ENCODE measurements at regions not wholly inside any gene's neighbourhood (a gene's known extent, or its start where the extent isn't known, plus 50 kb on each side); places are given as distances from the start of the nearest gene placed in this dataset.

GRCh38 chr5:85906460-85906859 is 711.3 kb upstream of the COX7C start:
- Mint-ChIP-seq H3K4me3 (ENCODE audit: low read depth) (no peak overlapping the region), H3K4me1 (ENCODE audit: low read depth) (no peaks in the 10 kb centered on the region), H3K36me3 (ENCODE audit: insufficient read depth) (no peaks in the 10 kb centered on the region), H3K27me3 (no peaks in the 10 kb centered on the region), H3K9me3 (ENCODE audit: low read depth) (no peaks in the 10 kb centered on the region), H3K27ac (no peak overlapping the region)
- no peak for DNase-seq (ENCODE audit: low spot score, unreplicated experiment)
- TF ChIP-seq CTCF (IDR thresholded peaks at IDR 0.05; ENCODE audit: unreplicated experiment): no peak

- no peak for TF ChIP-seq CTCF (IDR thresholded peaks at IDR 0.05; ENCODE audit: unreplicated experiment)
- H3K36me3 Mint-ChIP-seq (ENCODE audit: insufficient read depth): no peaks in the 10 kb centered on the region
- H3K9me3 Mint-ChIP-seq (ENCODE audit: low read depth): no peaks in the 10 kb centered on the region
- no peaks in the 10 kb centered on the region for H3K27me3 Mint-ChIP-seq
- DNase-seq (ENCODE audit: low spot score, unreplicated experiment): no peak
- H3K27ac Mint-ChIP-seq: no peak overlapping the region
- H3K4me1 Mint-ChIP-seq (ENCODE audit: low read depth): no peaks in the 10 kb centered on the region
- no peak overlapping the region for H3K4me3 Mint-ChIP-seq (ENCODE audit: low read depth)
These were observed 707.4 kb upstream of the COX7C start for GRCh38 chr5:85910335-85910734.

- no peak for TF ChIP-seq CTCF (IDR thresholded peaks at IDR 0.05; ENCODE audit: unreplicated experiment)
- Mint-ChIP-seq H3K36me3 (ENCODE audit: insufficient read depth) (no peaks in the 10 kb centered on the region), H3K4me3 (ENCODE audit: low read depth) (no peak overlapping the region), H3K4me1 (ENCODE audit: low read depth) (no peaks in the 10 kb centered on the region), H3K9me3 (ENCODE audit: low read depth) (peaks cover 16% of the 10 kb centered on the region), H3K27me3 (no peaks in the 10 kb centered on the region), H3K27ac (no peak overlapping the region)
- no peak for DNase-seq (ENCODE audit: low spot score, unreplicated experiment)
These were observed 696.8 kb upstream of the COX7C start for GRCh38 chr5:85920984-85921383.

- H3K27me3 Mint-ChIP-seq: no peaks in the 10 kb centered on the region
- H3K27ac Mint-ChIP-seq: no peak overlapping the region
- DNase-seq (ENCODE audit: low spot score, unreplicated experiment): no peak
- no peaks in the 10 kb centered on the region for H3K36me3 Mint-ChIP-seq (ENCODE audit: insufficient read depth)
- no peaks in the 10 kb centered on the region for H3K4me1 Mint-ChIP-seq (ENCODE audit: low read depth)
- TF ChIP-seq CTCF (IDR thresholded peaks at IDR 0.05; ENCODE audit: unreplicated experiment): no peak
- H3K4me3 Mint-ChIP-seq (ENCODE audit: low read depth): no peak overlapping the region
- peaks cover 16% of the 10 kb centered on the region for H3K9me3 Mint-ChIP-seq (ENCODE audit: low read depth)
These were observed 696.2 kb upstream of the COX7C start for GRCh38 chr5:85921590-85921989.

GRCh38 chr5:85927632-85928031 is 690.1 kb upstream of the COX7C start:
- no peaks in the 10 kb centered on the region for H3K27me3 Mint-ChIP-seq
- H3K9me3 Mint-ChIP-seq (ENCODE audit: low read depth): peaks cover 16% of the 10 kb centered on the region
- DNase-seq (ENCODE audit: low spot score, unreplicated experiment): no peak
- no peak overlapping the region for H3K4me3 Mint-ChIP-seq (ENCODE audit: low read depth)
- H3K4me1 Mint-ChIP-seq (ENCODE audit: low read depth): no peaks in the 10 kb centered on the region
- TF ChIP-seq CTCF (IDR thresholded peaks at IDR 0.05; ENCODE audit: unreplicated experiment): no peak
- no peak overlapping the region for H3K27ac Mint-ChIP-seq
- no peaks in the 10 kb centered on the region for H3K36me3 Mint-ChIP-seq (ENCODE audit: insufficient read depth)

Measured in progenitor cell of endocrine pancreas (in vitro differentiated cells).